ENCODE measurements at regions not wholly inside any gene's neighbourhood (a gene's known extent, or its start where the extent isn't known, plus 50 kb on each side); places are given as distances from the start of the nearest gene placed in this dataset.

DNA sequence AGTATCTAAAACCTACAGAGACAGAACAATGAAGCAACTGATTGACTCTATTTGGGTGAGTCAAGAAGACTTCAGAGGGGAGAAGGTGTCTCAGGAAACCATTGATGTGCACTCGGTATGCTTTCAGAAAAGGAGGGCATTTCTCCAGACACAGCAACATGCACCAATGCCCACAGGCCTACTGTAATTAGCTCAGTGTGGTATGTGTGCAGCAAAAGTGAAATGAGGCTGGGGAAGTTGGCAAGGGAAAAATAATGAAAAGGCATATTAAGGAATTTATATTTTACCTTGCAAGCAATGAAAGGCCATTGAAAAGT, 158.4 kb upstream of the GRIP1 start:
- TF ChIP-seq POLR2A (IDR thresholded peaks at IDR 0.05) = no peak
- TF ChIP-seq, protein P1, sequence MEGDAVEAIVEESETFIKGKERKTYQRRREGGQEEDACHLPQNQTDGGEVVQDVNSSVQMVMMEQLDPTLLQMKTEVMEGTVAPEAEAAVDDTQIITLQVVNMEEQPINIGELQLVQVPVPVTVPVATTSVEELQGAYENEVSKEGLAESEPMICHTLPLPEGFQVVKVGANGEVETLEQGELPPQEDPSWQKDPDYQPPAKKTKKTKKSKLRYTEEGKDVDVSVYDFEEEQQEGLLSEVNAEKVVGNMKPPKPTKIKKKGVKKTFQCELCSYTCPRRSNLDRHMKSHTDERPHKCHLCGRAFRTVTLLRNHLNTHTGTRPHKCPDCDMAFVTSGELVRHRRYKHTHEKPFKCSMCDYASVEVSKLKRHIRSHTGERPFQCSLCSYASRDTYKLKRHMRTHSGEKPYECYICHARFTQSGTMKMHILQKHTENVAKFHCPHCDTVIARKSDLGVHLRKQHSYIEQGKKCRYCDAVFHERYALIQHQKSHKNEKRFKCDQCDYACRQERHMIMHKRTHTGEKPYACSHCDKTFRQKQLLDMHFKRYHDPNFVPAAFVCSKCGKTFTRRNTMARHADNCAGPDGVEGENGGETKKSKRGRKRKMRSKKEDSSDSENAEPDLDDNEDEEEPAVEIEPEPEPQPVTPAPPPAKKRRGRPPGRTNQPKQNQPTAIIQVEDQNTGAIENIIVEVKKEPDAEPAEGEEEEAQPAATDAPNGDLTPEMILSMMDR (IDR thresholded peaks at IDR 0.05) = no peak
